WTC11 (cell line): ENCODE measurements at regions not wholly inside any gene's neighbourhood (a gene's known extent, or its start where the extent isn't known, plus 50 kb on each side); places are given as distances from the start of the nearest gene placed in this dataset.

ENCODE experiments used
- ATAC-seq: fragments of 200-7000 bp; cut with Tn5 transposase; 2 replicates; pipeline ENCODE4 v1.10.0; 2021; ENCODE audit warnings: mild to moderate bottlenecking, moderate library complexity
- CTCF ChIA-PET: fragments of 300-600 bp; sonication (Branson Sonifier 250); formaldehyde crosslinking; loops from one replicate; lab custom pipeline; 2021; ENCODE audit warnings: antibody characterized with exemption; lab: Charles Lee
- POLR2A ChIA-PET: fragments of 350-600 bp; sonication (Branson Sonifier 250); formaldehyde crosslinking; loops from one replicate; lab custom pipeline; 2021; ENCODE audit warnings: antibody characterized with exemption; lab: Charles Lee
- DNase-seq: peaks from one replicate; pipeline ENCODE4 v3.0.0; 2021; ENCODE audit warnings: low spot score
- H3K27ac Mint-ChIP-seq: 2 replicates; pipeline ENCODE4 v1.8.0; 2021; ENCODE audit warnings: mixed read lengths
- H3K27me3 Mint-ChIP-seq: 2 replicates; pipeline ENCODE4 v1.8.0; 2021; ENCODE audit warnings: low read depth, mild to moderate bottlenecking, moderate library complexity, mixed read lengths
- H3K36me3 Mint-ChIP-seq: 2 replicates; pipeline ENCODE4 v1.8.0; 2021; ENCODE audit warnings: mixed read lengths
- H3K4me1 Mint-ChIP-seq: 2 replicates; pipeline ENCODE4 v1.8.0; 2022; ENCODE audit warnings: mixed read lengths
- H3K4me3 Mint-ChIP-seq: 2 replicates; pipeline ENCODE4 v1.8.0; 2021; ENCODE audit warnings: mild to moderate bottlenecking, moderate library complexity, mixed read lengths
- H3K9me3 Mint-ChIP-seq: 2 replicates; pipeline ENCODE4 v1.8.0; 2021; ENCODE audit warnings: mixed read lengths
- ATF6 ChIP-seq: sonication (generic); formaldehyde crosslinking; IDR thresholded peaks from 2 replicates; pipeline ENCODE4 v1.8.1; 2023; ENCODE audit warnings: mild to moderate bottlenecking, missing genetic modification reagents
- CBFB ChIP-seq: sonication (generic); formaldehyde crosslinking; IDR thresholded peaks from 2 replicates; pipeline ENCODE4 v1.8.1; 2022; ENCODE audit warnings: mild to moderate bottlenecking, low read depth, missing genetic modification reagents
- CREB1 ChIP-seq: sonication (generic); formaldehyde crosslinking; IDR thresholded peaks from 2 replicates; pipeline ENCODE4 v1.8.0; 2023; ENCODE audit warnings: mild to moderate bottlenecking, missing genetic modification reagents
- ERG ChIP-seq: fragments of 250-450 bp; sonication (Bioruptor Pico); IDR thresholded peaks from 2 replicates; pipeline ENCODE4 v1.8.0; 2021; ENCODE audit warnings: mild to moderate bottlenecking
- ETV6 ChIP-seq: sonication (generic); formaldehyde crosslinking; IDR thresholded peaks from 2 replicates; pipeline ENCODE4 v1.8.1; 2022; ENCODE audit warnings: mild to moderate bottlenecking, missing genetic modification reagents
- GABPB1 ChIP-seq: sonication (generic); formaldehyde crosslinking; IDR thresholded peaks from 2 replicates; pipeline ENCODE4 v1.8.1; 2023; ENCODE audit warnings: mild to moderate bottlenecking, missing genetic modification reagents
- GRHL2 ChIP-seq: fragments of 250-450 bp; sonication (Bioruptor Pico); IDR thresholded peaks from 2 replicates; pipeline ENCODE4 v1.8.0; 2022; ENCODE audit warnings: mild to moderate bottlenecking, moderate library complexity; ENCODE audit not compliant: insufficient replicate concordance, severe bottlenecking
- IRF2 ChIP-seq: sonication (generic); formaldehyde crosslinking; IDR thresholded peaks from 2 replicates; pipeline ENCODE4 v1.8.0; 2022; ENCODE audit warnings: low read depth, missing genetic modification reagents, borderline replicate concordance
- MXD4 ChIP-seq: fragments of 250-450 bp; sonication (Bioruptor Pico); IDR thresholded peaks from 2 replicates; pipeline ENCODE4 v1.8.0; 2021; ENCODE audit warnings: mild to moderate bottlenecking, moderate library complexity, borderline replicate concordance
- MYBL2 ChIP-seq: sonication (generic); formaldehyde crosslinking; IDR thresholded peaks from 2 replicates; pipeline ENCODE4 v1.8.1; 2023; ENCODE audit warnings: mild to moderate bottlenecking, moderate library complexity, missing genetic modification reagents
- NFATC4 ChIP-seq: fragments of 250-450 bp; sonication (Bioruptor Pico); IDR thresholded peaks from 2 replicates; pipeline ENCODE4 v1.9.0; 2021; ENCODE audit warnings: mild to moderate bottlenecking
- NR3C1 ChIP-seq: sonication (generic); formaldehyde crosslinking; conservative IDR thresholded peaks from 2 replicates; pipeline ENCODE4 v1.8.1; 2023; ENCODE audit warnings: low read depth, mild to moderate bottlenecking, missing genetic modification reagents
- PREB ChIP-seq: sonication (generic); formaldehyde crosslinking; IDR thresholded peaks from 2 replicates; pipeline ENCODE4 v1.8.1; 2022; ENCODE audit warnings: mild to moderate bottlenecking, missing genetic modification reagents, moderate library complexity, borderline replicate concordance
- SMAD3 ChIP-seq: sonication (generic); formaldehyde crosslinking; IDR thresholded peaks from 2 replicates; pipeline ENCODE4 v1.8.0; 2022; ENCODE audit warnings: missing genetic modification reagents, mild to moderate bottlenecking, borderline replicate concordance
- SMAD4 ChIP-seq: sonication (generic); formaldehyde crosslinking; IDR thresholded peaks from 2 replicates; pipeline ENCODE4 v1.8.0; 2022; ENCODE audit warnings: mild to moderate bottlenecking, missing genetic modification reagents
- SOX15 ChIP-seq: fragments of 250-450 bp; sonication (Bioruptor Pico); IDR thresholded peaks from 2 replicates; pipeline ENCODE4 v1.9.0; 2021; ENCODE audit warnings: mild to moderate bottlenecking
- STAT6 ChIP-seq: sonication (generic); formaldehyde crosslinking; conservative IDR thresholded peaks from 2 replicates; pipeline ENCODE4 v1.8.1; 2023; ENCODE audit warnings: mild to moderate bottlenecking, low read depth, missing genetic modification reagents, moderate library complexity
- TEAD1 ChIP-seq: sonication (generic); formaldehyde crosslinking; IDR thresholded peaks from 2 replicates; pipeline ENCODE4 v1.8.0; 2022; ENCODE audit warnings: mild to moderate bottlenecking, missing genetic modification reagents
- ZBTB21 ChIP-seq: sonication (generic); formaldehyde crosslinking; IDR thresholded peaks from 2 replicates; pipeline ENCODE4 v1.8.1; 2023; ENCODE audit warnings: mild to moderate bottlenecking, missing genetic modification reagents, borderline replicate concordance
- ZNF219 ChIP-seq: sonication (generic); formaldehyde crosslinking; IDR thresholded peaks from 2 replicates; pipeline ENCODE4 v1.8.0; 2023; ENCODE audit warnings: missing genetic modification reagents, mild to moderate bottlenecking, borderline replicate concordance
- ZNF232 ChIP-seq: sonication (generic); formaldehyde crosslinking; IDR thresholded peaks from 2 replicates; pipeline ENCODE4 v1.8.0; 2022; ENCODE audit warnings: mild to moderate bottlenecking, missing genetic modification reagents
- ZNF423 ChIP-seq: fragments of 250-450 bp; sonication (Bioruptor Pico); IDR thresholded peaks from 2 replicates; pipeline ENCODE4 v2.1.2; 2022; ENCODE audit warnings: mild to moderate bottlenecking, moderate library complexity
- ZNF532 ChIP-seq: fragments of 250-450 bp; sonication (Bioruptor Pico); IDR thresholded peaks from 2 replicates; pipeline ENCODE4 v1.9.0; 2021; ENCODE audit warnings: mild to moderate bottlenecking, borderline replicate concordance

GRCh38 chr7:69277366-69277765 lies 320.9 kb upstream of the AUTS2 start:
- H3K27me3 Mint-ChIP-seq, result peaks cover 34% of the 10 kb centered on the region
- TF ChIP-seq ERG, result no peak
- no peak for TF ChIP-seq SMAD4
- no peak for TF ChIP-seq ZBTB21 (CRISPR knock-in tag)
- no peak for TF ChIP-seq IRF2 (CRISPR knock-in tag)
- no peak for TF ChIP-seq GRHL2
- no peak for TF ChIP-seq ATF6
- no peak for TF ChIP-seq STAT6 (CRISPR knock-in tag)
- TF ChIP-seq ZNF219 (CRISPR knock-in tag), result no peak
- no peak for TF ChIP-seq CBFB
- TF ChIP-seq NFATC4, result no peak
- no peak for TF ChIP-seq NR3C1 (CRISPR knock-in tag)
- no peak for TF ChIP-seq ZNF423 (CRISPR knock-in tag)
- no peak for TF ChIP-seq SOX15 (CRISPR knock-in tag)
- no peak for TF ChIP-seq SMAD3 (CRISPR knock-in tag)
- TF ChIP-seq ETV6 (CRISPR knock-in tag), result no peak
- TF ChIP-seq, all 79 proteins: peak for 0
- ATAC-seq (no peak), DNase-seq (no peak)
- Mint-ChIP-seq H3K4me3 (no peak overlapping the region), H3K36me3 (peaks cover 2% of the 10 kb centered on the region; the same call in 1 of the 2 replicates), H3K4me1 (no peaks in the 10 kb centered on the region), H3K27ac (no peak overlapping the region), H3K9me3 (peaks cover 24% of the 10 kb centered on the region)
- ChIA-PET CTCF (no interaction called here), POLR2A (no interaction called here)

GRCh38 chr7:69282946-69283345 lies 315.3 kb upstream of the AUTS2 start:
- CTCF ChIA-PET, result no interaction called here
- H3K36me3 Mint-ChIP-seq, result peaks cover 2% of the 10 kb centered on the region; the same call in 1 of the 2 replicates
- ATAC-seq (no peak), DNase-seq (no peak)
- H3K27me3 Mint-ChIP-seq, result peaks cover 4% of the 10 kb centered on the region
- H3K4me1 Mint-ChIP-seq, result no peaks in the 10 kb centered on the region
- no peak overlapping the region for H3K4me3 Mint-ChIP-seq
- H3K27ac Mint-ChIP-seq, result no peak overlapping the region
- H3K9me3 Mint-ChIP-seq, result peaks cover 19% of the 10 kb centered on the region
- POLR2A ChIA-PET, result no interaction called here
- TF ChIP-seq ZNF232 (CRISPR knock-in tag) (no peak), STAT6 (CRISPR knock-in tag) (no peak), ZNF532 (CRISPR knock-in tag) (no peak), MYBL2 (CRISPR knock-in tag) (no peak), CREB1 (CRISPR knock-in tag) (no peak), TEAD1 (no peak), GABPB1 (CRISPR knock-in tag) (no peak), PREB (no peak), CBFB (no peak), SOX15 (CRISPR knock-in tag) (no peak), MXD4 (CRISPR knock-in tag) (no peak)
